NCI-H524 treated with DMSO at 0.1 percent for 48 hours (cell line): ENCODE measurements at regions not wholly inside any gene's neighbourhood (a gene's known extent, or its start where the extent isn't known, plus 50 kb on each side); places are given as distances from the start of the nearest gene placed in this dataset.

ENCODE experiments used
- DNase-seq: peaks from one replicate; lab custom pipeline; 2025; lab: John Stamatoyannopoulos, UW

DNA sequence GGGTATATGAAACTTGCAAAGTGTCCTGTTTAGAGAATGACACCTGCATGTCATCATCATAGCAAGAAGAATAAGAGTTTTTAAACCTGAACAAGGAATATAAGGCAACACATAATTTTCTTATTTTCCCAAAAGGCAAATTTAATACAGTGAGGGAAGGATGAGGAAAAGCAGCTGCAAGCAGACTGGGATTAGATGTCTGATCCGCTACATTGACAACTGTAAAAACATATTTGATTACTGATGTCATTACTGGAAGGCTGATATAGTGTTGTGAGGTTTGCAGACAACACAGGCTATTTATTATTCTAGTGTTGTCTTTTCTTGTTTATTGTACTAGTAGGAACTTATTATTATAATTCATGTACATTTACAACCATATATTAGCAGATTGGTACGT is 528.7 kb downstream of the ZIC1 start:
- DNase-seq: no peak

DNA sequence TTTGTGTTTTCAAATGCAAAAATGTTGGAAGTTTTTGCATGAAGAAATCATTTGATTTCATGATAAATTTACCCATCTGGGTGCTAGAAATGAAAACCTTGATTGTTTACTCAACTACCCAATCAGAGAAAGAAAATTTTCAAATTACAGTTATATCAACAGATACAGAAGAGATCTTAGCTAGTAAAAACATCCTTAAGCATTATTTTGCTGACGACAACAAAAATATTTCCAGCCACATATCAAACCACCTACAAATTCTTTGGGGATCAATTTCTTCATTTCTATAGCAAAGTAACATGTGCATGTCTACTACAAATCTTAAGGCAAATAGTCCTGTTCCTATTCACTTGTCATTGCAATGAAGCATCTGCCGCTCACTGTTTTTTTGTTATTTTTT is 530.3 kb downstream of the ZIC1 start:
- no peak for DNase-seq

DNA sequence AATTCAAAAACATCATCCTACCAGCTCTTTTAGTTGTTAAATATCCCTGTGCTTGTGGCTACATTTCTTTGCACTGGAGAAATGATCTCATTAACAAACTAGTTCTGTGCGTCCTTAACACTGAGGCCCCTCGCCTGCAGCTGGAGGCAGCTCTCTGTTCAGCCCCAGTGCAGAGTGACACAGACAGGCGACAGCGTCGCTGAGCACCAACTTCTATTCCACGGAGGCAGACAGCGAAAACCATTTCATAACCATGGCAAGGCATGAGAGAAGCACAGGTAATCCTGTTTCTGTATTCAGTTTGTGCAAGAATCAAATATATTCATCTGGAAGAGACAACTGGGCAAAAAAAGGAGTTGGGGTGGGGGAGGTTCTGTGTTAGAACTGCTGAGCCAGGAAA is 530.7 kb downstream of the ZIC1 start:
- no peak for DNase-seq

DNA sequence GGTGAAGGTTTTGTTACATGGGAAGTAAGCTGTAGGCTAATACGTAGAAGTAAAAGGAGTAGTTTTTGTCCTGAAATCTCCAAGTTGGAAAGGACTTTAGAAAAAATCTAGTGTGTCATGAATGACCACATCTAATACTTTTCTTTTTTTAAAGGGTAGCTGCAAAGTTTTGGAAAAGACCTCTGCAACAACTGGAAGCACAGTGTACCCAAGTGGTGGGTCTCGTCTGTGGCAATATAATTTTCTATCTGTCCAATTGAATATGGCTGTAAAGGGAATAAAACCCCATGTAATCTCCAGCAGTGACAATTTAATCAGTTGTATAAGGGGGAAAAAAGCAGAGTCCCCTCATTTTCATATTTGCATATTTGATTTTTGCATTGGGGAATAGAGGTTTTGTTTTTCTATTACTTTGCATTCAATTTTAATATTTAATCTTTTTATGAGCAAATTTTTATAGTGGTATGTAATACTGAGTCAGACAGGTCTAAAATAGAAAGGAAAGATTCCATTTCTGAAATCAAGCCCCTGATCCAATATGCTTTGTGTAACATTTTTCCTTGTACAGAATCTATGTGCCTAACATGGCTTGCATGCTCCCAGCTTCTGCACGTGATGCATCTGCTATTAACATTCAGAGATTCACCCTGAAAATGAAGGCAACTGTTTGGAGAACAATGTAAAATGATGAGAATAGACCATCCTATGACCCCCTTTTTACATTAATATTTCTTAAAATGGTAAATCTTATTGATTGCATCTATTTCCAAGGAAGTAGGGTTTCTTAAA is 531.4 kb downstream of the ZIC1 start:
- DNase-seq: no peak

DNA sequence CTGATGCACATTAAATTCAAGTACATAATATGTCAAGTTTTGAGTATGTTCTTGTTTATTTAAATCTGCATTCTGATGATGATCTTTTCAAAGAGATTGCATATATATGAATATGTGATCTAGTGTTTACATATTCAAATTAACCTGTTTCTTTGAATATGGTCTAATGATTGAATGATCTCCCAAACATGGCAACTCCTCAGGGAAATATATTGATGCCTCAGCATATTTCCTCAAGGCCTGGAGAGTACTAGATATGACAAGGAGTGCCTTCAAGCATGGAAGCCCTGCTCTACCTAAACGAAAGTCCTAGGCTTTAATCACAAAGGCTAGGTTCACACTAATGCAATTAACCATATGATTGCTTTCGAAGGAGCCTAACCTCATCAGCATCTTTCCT is 532.8 kb downstream of the ZIC1 start:
- DNase-seq: no peak

DNA sequence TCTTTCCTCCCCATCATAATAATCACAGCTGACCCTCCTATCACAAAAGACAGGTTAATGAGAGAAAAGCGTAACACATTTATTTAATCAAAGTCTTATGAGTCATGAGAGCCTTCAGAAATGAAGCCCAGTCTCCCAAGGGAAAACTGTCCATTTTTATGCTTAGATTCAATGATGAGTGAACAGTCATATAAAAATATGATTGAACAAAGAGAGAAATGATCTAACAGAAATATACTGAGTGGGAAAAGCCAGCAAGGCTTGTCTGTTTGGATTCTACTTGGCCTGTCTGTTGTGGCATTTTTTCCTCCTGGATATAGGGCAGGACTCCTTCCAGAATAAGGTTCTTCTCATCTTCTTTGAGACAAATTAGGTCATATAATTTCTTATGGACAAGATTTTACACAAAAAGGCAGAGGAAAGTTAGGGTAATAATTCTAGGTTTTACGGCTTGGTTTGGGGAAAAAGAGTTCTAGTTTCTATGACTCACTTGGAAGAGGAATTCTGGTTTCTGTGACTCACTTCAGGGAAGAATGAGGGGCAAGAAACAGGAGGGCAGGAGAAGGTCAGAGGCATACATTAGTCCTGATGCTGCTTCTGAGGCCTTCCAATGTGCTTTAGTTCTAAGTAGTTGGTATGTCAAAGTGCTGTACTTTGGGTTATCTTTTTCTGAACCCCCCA is 534.2 kb downstream of the ZIC1 start:
- no peak for DNase-seq

DNA sequence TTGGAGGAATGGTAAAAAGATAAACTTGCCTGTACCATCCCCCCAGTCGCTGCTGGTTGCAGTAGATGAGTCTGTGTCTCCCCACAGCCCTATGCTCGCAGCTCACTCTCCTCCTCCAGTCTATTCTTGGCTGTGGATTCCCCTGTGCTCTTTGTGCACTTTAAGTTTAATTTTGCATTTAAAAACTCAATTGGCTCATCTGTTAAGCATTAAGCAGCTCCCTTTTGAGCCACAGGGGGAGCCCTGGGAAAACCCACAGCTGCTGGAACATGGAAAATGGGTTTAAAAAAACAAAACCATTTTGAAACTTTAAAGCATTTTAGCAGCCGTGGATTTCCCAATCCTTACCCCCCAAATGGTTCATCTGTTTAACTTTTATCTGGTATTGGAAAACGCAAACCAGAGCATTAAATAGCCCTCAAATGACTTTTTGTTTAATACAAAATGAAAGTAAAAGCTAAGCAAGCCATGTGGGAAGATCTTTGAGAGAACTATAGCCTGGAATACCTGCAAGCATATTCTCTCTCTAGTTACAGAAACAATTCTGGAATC is 536.9 kb downstream of the ZIC1 start:
- no peak for DNase-seq

DNA sequence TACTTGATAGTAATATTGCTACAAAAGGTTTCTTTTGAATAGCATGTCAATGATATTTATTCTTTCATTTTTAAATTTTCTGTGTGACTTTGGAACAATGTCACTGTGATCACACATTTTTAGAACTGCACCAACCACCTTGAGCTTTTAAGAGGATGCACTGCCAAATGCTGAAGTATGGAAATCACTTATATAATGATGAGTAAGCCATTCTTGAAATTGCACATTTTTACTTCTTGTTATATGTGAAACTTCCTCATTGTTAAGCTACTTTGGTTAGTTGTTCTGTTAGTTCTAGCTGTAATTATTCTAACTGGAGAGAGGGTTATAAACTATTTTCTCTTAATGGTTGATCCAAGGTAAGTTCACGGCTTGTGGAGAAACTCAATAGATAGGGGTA is 547.5 kb downstream of the ZIC1 start:
- DNase-seq: no peak

DNA sequence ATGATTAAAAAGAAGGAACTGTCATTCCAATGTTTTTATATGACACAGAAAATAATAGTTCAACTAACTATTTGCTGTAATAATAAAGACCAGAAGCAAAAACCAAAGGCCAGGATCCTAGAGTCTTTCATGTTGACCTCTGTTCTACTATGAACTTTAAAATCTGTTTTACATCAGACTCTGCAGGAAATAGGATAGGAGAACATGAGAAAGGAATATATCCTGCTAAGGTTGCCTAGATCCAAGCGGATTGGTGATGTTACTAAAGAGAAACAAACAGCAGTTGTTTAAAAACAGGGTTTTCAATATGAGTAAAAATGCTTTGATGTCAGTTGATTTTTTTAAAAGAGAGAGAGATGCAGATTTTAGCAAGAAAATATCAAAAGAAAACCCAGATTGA is 549.6 kb downstream of the ZIC1 start:
- DNase-seq: no peak

DNA sequence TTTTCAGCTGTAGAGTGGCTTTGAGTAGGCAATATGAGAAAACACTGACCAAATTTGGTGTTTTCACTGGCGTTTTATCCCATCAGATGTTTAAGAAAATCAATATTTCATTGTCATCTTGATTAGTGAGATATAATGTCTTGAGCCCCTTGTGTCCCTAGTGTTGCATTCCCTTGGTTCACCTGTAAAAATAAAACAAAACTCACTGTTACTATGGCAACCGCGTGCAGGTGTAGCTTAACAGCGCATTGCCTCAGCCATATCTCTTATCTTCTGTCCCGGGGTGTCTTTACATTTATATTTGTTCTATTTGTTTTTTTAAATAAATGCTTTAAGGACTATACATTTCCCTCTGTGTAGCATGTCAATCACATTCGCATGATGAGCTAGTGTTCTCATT is 551.6 kb downstream of the ZIC1 start:
- no peak for DNase-seq

DNA sequence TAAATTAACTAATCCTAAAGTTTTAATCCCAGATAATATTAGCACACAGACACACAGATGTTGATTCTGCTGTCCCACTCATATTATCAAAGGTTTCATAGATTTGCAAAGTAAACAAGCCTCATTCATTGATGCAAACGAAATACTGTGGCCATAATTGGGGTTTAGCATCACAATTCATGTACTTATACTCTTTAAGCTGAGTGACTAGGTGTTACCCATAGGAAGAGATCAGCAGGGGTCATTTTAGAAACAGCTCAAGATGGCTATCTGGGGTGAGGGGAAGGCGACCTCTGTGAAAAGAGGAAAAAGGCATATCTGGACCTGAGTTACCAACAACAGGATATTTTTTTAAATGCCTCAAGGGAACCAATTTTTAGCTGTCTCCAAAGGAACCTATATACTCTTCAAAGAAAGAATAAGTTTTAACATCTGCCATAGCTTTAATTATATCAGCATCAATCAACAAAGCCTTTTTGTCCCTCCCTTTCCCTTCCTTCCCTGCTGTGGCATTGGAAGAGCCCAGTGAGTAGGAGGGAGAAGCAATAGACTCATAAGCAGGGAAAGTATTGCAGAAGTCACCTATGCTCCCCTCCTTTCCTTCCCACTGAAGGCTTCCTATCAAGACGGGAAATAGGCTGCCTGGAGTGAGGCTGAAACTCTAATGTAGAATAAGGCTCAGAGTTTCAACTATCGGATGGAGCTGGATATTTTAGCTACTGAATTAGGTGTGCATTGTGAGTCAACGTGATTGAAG is 553.4 kb downstream of the ZIC1 start:
- DNase-seq: no peak

DNA sequence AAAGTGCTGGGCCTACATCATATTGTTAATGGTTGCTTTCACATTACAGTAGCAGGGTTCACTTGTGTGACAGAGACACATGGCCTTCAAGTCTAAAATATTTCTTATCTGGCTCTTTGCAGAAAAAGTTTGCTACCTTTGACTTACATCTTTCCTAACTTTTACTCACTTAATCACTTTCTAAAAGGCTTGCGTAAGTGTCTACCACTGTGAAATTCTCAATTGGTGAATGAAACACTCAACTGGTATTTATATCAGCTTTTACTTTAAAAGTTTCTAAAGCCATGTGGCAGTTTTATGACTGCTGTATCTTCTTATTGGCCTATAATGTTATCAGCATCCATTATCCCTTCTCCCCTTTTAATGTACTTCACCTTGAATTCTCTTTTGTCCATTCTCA is 554.5 kb downstream of the ZIC1 start:
- DNase-seq: no peak

DNA sequence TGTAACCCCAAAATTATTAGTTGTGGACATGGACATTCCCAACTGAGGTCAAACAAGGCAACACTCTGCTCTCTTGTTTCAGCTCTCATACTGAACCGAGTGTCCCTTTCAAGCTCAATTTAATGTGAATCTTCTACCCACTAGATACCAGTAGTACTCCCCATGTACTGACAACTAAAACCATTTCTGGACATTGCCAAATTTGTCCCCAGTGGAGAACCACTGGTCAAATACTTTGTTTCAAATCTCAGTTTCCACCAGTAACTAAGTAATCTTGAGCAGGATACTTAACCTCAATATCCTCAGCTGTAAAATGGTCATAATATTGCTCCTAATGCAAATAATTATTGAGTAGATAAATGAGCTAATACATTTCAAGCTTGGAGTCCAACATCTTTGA is 566.0 kb downstream of the ZIC1 start:
- no peak for DNase-seq

DNA sequence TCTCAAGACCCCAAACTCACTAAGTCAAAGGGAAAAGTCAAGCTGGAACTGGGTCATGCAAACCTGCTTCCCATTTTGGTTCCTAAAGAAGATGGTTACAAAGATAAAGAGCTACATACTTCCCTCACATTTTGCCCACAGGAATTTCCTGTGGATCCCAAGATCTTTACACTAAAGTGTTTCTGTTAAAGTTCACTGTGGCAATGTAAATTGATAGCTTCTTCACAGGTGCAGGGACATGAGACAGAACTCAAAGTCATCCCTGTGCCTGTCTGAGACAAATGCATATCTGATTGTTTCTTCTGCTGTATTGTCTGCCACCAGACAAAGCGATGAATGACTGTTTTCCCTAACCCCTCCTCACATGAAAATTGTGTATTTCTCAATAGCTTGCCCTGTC is 567.8 kb downstream of the ZIC1 start:
- no peak for DNase-seq

DNA sequence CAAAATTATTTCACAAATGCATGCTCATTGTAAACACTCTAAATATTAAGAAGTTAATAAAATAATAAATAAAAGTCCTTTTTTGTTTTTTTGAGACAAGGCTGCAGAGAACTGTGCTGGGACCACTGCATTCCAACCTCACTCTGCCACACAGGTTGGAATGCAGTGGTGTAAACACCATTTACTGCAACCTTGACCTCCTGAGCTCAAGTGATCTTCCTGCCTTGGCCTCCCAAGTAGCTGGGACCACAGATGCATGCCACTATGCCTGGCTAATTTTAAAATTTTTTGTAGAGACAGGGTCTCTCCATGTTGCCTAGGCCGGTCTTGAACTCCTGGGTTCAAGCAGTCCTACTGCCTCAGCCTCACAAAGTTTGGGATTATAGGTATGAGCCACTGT is 578.4 kb downstream of the ZIC1 start:
- DNase-seq: no peak

DNA sequence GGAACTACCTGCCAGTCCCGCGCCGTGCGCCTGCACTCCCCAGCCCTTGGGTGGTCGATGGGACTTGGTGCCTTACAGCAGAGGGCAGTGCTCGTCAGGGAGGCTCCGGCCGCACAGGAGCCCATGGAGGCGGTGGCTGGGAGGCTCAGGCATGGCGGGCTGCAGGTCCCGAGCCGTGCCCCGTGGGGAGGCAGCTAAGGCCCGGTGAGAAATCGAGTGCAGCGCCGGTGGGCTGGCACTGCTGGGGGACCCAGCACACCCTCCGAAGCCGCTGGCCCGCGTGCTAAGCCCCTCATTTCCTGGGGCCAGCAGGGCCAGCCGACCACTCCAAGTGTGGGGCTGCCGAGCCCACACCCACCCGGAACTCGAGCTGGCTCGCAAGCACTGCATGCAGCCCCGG is 580.2 kb downstream of the ZIC1 start:
- DNase-seq: no peak

DNA sequence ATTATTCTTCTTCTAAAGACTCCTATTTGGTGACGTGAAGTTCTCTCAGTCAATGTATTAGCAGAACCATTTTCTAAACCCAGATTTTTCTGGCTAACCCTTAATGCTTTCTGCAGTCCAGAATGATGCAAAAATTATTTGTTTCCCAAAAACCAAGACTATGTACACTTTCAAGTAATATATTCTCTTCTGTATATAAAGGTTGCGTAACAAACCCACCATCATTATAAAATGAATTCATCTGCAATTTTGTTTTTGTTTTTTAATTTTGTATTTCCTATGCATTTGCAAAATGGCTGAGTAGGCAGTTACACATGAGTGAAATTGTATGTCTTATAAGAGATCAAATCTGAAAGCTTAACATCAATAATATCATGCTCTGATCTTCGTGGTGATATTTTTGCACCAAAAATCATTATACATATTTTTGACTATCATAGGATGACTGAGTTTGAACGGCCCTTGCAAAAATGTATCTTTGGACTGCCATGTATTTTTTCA is 593.6 kb downstream of the ZIC1 start:
- DNase-seq: no peak

DNA sequence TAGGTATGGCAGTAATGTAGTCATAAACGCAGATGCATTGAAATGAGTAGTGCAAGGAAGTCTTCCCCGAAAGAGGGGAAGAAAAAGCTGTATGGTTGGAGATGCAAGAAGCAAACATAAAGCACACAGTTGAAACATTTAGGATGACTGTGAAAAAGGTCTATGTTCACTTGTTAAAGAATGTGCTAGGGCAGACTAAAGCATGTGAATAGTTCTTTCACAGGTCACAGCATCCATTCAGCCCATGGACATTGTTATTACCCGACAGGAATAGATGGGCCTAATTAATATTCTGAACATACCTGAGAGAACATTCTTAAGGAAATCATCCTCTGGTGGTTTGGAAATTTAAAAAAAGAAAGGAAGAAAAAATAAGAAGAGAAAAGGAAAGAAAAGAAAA is 595.2 kb downstream of the ZIC1 start:
- no peak for DNase-seq

DNA sequence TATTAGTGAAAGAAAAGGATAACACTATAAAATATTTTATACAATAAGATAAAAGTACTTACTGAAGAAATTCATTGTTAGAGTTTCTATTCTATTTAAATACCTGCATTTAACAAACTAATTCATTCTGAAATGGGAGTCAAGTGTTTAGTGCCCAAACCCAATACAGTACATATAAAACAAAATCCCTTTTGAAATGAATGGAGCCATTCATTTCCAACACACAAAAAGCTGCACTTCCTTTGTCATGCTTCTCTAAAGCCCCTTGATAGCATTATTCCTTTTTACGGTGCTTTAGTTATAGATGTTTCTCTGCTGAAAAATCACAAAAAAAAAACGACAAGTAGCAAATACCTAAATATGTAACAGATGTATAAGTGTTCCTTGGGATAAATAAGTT is 596.3 kb downstream of the ZIC1 start:
- DNase-seq: no peak

DNA sequence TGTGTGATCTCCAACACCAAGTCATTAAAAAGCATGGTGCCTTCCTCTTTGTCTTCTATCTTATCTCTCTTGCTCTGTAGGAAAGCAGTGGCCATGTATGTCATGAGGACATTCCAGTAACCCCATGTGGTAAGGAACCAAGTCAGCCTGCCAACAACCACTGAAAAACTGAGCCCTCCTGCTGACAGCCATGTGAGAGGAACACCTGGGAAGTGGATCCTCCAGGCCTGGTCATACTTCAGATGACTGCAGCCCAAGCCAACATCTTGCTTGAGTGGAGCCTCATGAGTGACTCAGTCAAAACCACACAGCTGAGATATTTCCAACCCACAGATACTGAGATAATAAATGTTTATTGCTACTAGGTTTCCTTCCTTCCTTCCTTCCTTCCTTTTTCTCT is 597.3 kb downstream of the ZIC1 start:
- DNase-seq: no peak

DNA sequence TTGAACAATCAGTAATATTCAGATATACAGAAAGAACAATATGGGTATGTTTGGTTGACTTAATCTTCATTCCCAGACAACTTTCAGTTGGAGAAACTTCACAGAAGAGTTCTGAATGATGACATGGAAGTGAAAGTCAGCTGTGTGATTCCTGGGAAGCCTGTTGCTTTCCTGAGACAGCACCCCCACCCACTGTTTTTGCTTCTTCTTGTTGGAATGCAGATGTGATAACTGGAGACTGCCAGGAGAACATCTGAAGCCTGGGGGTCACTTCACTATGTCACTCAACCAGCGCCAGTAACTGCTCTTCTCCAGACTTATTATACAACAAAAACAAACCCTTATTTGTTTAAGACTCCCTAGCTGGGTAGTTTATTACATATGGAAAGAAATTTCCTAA is 599.4 kb downstream of the ZIC1 start:
- no peak for DNase-seq

DNA sequence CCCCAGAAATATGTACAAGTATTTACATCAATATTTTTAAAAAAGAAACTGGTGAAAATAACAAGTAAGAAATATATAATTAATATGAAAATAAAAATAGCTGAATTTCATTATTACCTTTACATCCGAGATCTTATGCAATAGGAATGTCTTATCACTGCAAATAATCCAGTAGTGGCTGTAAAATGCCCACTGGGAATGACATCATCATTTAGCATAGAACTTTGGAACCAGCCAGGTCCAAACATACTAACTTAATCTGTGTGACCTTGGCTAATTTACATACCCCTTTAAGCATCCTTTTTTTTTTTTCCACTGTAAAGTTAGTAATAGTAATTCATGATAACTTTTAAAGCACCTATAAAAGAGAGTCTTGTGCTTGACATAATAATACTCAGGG is 611.7 kb downstream of the ZIC1 start:
- DNase-seq: no peak

DNA sequence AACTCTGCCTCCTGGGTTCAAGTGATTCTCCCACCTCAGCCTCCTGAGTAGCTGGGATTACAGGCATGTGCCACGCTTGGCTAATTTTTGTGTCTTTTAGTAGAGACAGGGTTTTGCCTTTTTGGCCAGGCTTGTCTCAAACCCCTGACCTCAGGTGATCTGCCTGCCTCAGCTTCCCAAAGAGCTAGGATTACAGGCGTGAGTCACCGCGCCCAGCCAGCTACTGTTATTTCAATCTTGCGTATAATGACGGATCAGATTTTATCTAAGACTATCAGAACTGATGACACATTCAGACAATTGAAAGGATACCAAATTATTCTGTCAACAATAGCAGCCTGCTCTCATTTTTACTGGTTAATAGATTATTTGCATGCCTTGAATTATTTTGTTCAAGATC is 612.2 kb downstream of the ZIC1 start:
- DNase-seq: no peak
